Activated B cell treated with CpG ODN at 0.5 μM for 24 hours (primary cell): ENCODE measurements at regions not wholly inside any gene's neighbourhood (a gene's known extent, or its start where the extent isn't known, plus 50 kb on each side); places are given as distances from the start of the nearest gene placed in this dataset.

Experiments
- ATAC-seq: fragments of 200-7000 bp; cut with Tn5 transposase; one replicate; pipeline ENCODE4 v1.10.0; 2021; ENCODE audit warnings: low read depth, mild to moderate bottlenecking, moderate library complexity
- CTCF ChIA-PET: fragments of 350-600 bp; sonication (Branson Sonifier 250); formaldehyde crosslinking; loops from one replicate; lab custom pipeline; 2021; ENCODE audit warnings: antibody characterized with exemption; lab: Charles Lee
- POLR2A ChIA-PET: fragments of 350-600 bp; sonication (Branson Sonifier 250); formaldehyde crosslinking; loops from one replicate; lab custom pipeline; 2021; ENCODE audit warnings: antibody characterized with exemption; lab: Charles Lee
- DNase-seq: peaks from one replicate; pipeline ENCODE4 v3.0.0; 2022
- H3K27ac Mint-ChIP-seq: one replicate; pipeline ENCODE4 v1.8.0; 2020; ENCODE audit warnings: mixed read lengths
- H3K27me3 Mint-ChIP-seq: one replicate; pipeline ENCODE4 v1.8.0; 2021; ENCODE audit warnings: mixed read lengths
- H3K36me3 Mint-ChIP-seq: one replicate; pipeline ENCODE4 v1.8.0; 2021; ENCODE audit warnings: low read depth, mixed read lengths
- H3K4me1 Mint-ChIP-seq: one replicate; pipeline ENCODE4 v1.8.0; 2021; ENCODE audit warnings: mixed read lengths
- H3K4me3 Mint-ChIP-seq: one replicate; pipeline ENCODE4 v1.8.0; 2020; ENCODE audit warnings: mild to moderate bottlenecking, mixed read lengths
- H3K9me3 Mint-ChIP-seq: one replicate; pipeline ENCODE4 v1.8.0; 2020; ENCODE audit warnings: mixed read lengths
- CTCF ChIP-seq: fragments of 200-600 bp; IDR thresholded peaks from one replicate; pipeline ENCODE4 v1.8.0; 2022; ENCODE audit warnings: antibody characterized with exemption, mild to moderate bottlenecking
- intact Hi-C: fragments of 100-400 bp; cut with micrococcal nuclease; formaldehyde crosslinking; loops from one replicate; pipeline ENCODE4 v1.15.1; 2024

GRCh38 chr18:11412811-11413210 lies 196.6 kb upstream of the SLC35G4 start:
- DNase-seq: no peak
- Mint-ChIP-seq H3K27ac (no peak overlapping the region), H3K4me1 (no peaks in the 10 kb centered on the region), H3K9me3 (no peaks in the 10 kb centered on the region), H3K4me3 (no peak overlapping the region), H3K27me3 (no peaks in the 10 kb centered on the region), H3K36me3 (no peaks in the 10 kb centered on the region)
- ATAC-seq: no peak
- intact Hi-C loops: no loop called here
- TF ChIP-seq CTCF: no peak
- ChIA-PET CTCF (no interaction called here), POLR2A (no interaction called here)

GRCh38 chr18:11411048-11411447 lies 198.3 kb upstream of the SLC35G4 start:
- no peaks in the 10 kb centered on the region for H3K4me1 Mint-ChIP-seq

GRCh38 chr18:11408555-11409065 lies 200.8 kb upstream of the SLC35G4 start:
- POLR2A ChIA-PET: no interaction called here
- Mint-ChIP-seq H3K4me1 (no peaks in the 10 kb centered on the region), H3K27ac (no peak overlapping the region), H3K4me3 (no peak overlapping the region), H3K27me3 (no peaks in the 10 kb centered on the region), H3K9me3 (no peaks in the 10 kb centered on the region), H3K36me3 (no peaks in the 10 kb centered on the region)
- TF ChIP-seq CTCF: no peak
- no peak for ATAC-seq
- no peak for DNase-seq
- CTCF ChIA-PET: no interaction called here
- intact Hi-C loops: no loop called here

More at GRCh38 chr18:11411048-11411447, 198.3 kb upstream of the SLC35G4 start:
- Mint-ChIP-seq H3K36me3 (no peaks in the 10 kb centered on the region), H3K9me3 (no peaks in the 10 kb centered on the region), H3K4me3 (no peak overlapping the region), H3K27me3 (no peaks in the 10 kb centered on the region), H3K27ac (no peak overlapping the region)
- ChIA-PET CTCF (no interaction called here), POLR2A (no interaction called here)
- no peak for ATAC-seq
- DNase-seq: no peak
- TF ChIP-seq CTCF: no peak
- intact Hi-C loops: no loop called here

- no peak overlapping the region for H3K4me3 Mint-ChIP-seq
- no peaks in the 10 kb centered on the region for H3K27me3 Mint-ChIP-seq
- ATAC-seq (no peak), DNase-seq (no peak)
- no peak for TF ChIP-seq CTCF
- H3K27ac Mint-ChIP-seq: no peak overlapping the region
- intact Hi-C loops: no loop called here
- POLR2A ChIA-PET: no interaction called here
- H3K4me1 Mint-ChIP-seq: no peaks in the 10 kb centered on the region
- CTCF ChIA-PET: no interaction called here
- H3K9me3 Mint-ChIP-seq: no peaks in the 10 kb centered on the region
- no peaks in the 10 kb centered on the region for H3K36me3 Mint-ChIP-seq
These were observed 201.5 kb upstream of the SLC35G4 start for GRCh38 chr18:11407940-11408339.

GRCh38 chr18:11405804-11406203 lies 203.6 kb upstream of the SLC35G4 start:
- H3K4me3 Mint-ChIP-seq: no peak overlapping the region
- CTCF ChIA-PET: no interaction called here
- POLR2A ChIA-PET: no interaction called here
- no peaks in the 10 kb centered on the region for H3K36me3 Mint-ChIP-seq
- no peak overlapping the region for H3K27ac Mint-ChIP-seq
- no peaks in the 10 kb centered on the region for H3K4me1 Mint-ChIP-seq
- no peak for TF ChIP-seq CTCF
- no peaks in the 10 kb centered on the region for H3K9me3 Mint-ChIP-seq
- H3K27me3 Mint-ChIP-seq: no peaks in the 10 kb centered on the region
- DNase-seq (no peak), ATAC-seq (no peak)
- intact Hi-C loops: no loop called here
